Testis (tissue), 2 donors: ENCODE measurements at regions not wholly inside any gene's neighbourhood (a gene's known extent, or its start where the extent isn't known, plus 50 kb on each side); places are given as distances from the start of the nearest gene placed in this dataset.

Experiments used
- DNase-seq: peaks from one replicate; pipeline ENCODE4 v3.0.0-alpha.2; 2019
- H3K27ac ChIP-seq, 2 donors: fragments of 200-600 bp; sonication (generic); one replicate each; pipeline ENCODE4 v1.5.1; 2019
- H3K27me3 ChIP-seq: fragments of 200-600 bp; sonication (generic); one replicate; pipeline ENCODE4 v1.5.1; 2019
- H3K36me3 ChIP-seq: fragments of 200-600 bp; sonication (generic); one replicate; pipeline ENCODE4 v1.5.1; 2017; ENCODE audit warnings: low read depth; ENCODE audit errors: missing control alignments
- H3K4me1 ChIP-seq: fragments of 200-600 bp; sonication (generic); one replicate; pipeline ENCODE4 v1.5.1; 2019
- H3K4me3 ChIP-seq, 2 donors: fragments of 200-600 bp; sonication (generic); one replicate each; pipeline ENCODE4 v1.5.1; 2017 to 2019
- H3K9me3 ChIP-seq: fragments of 200-600 bp; sonication (generic); one replicate; pipeline ENCODE4 v1.5.1; 2017
- POLR2A ChIP-seq: fragments of 450-650 bp; IDR thresholded peaks from one replicate; pipeline ENCODE4 v1.6.1; 2017; ENCODE audit warnings: antibody characterized with exemption, mild to moderate bottlenecking, moderate library complexity
- WGBS, 2 donors: methylation state at CpG; one replicate each; pipeline ENCODE4 v1.1.5; 2018; 5-methylcytosine and 5-hydroxymethylcytosine counted together
- intact Hi-C: fragments of 100-400 bp; cut with DNase I; formaldehyde crosslinking; loops from one replicate; pipeline ENCODE4 v1.15.1; 2023; ENCODE audit warnings: low total_unique reads
- TF ChIP-seq, protein P1 (sequence below), 3 experiments: fragments of 450-650 bp in 2 of 3; fragments of 200-600 bp in 1 of 3; sonication (generic) in 1 of 3; IDR thresholded peaks; one replicate each; pipeline ENCODE4 v1.5.1; 2016 to 2019; ENCODE audit warnings: antibody characterized with exemption in 3 of 3, mild to moderate bottlenecking in 2 of 3, moderate library complexity in 1 of 3

DNA sequence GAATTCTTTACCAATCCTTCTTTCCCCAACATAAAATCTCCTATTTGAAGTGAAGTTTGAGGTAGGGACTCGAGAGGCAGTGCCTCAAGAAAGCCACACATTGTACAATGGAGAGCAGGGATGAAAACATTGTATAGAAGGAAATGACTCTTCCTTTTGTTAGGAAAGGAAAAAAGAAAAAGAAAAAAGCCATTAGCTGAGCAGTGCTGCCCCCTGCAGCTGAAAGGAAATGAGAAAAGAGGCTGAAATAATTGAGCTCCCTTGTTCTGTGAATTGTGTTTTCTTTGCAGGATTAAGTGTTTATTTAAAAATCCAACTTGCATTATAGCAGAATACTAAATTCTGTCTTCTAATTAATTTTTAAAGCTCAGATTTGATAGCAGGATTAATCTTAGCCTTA, 162.9 kb upstream of the SASH1 start:
- Histone ChIP-seq H3K4me1 (no peaks in the 10 kb centered on the region), H3K9me3 (no peaks in the 10 kb centered on the region), H3K27me3 (no peaks in the 10 kb centered on the region), H3K4me3 (peak overlapping the region in 1 of 2 donors; percentile 23), H3K27ac (no peak overlapping the region), H3K36me3 (no peaks in the 10 kb centered on the region)
- TF ChIP-seq, protein P1, sequence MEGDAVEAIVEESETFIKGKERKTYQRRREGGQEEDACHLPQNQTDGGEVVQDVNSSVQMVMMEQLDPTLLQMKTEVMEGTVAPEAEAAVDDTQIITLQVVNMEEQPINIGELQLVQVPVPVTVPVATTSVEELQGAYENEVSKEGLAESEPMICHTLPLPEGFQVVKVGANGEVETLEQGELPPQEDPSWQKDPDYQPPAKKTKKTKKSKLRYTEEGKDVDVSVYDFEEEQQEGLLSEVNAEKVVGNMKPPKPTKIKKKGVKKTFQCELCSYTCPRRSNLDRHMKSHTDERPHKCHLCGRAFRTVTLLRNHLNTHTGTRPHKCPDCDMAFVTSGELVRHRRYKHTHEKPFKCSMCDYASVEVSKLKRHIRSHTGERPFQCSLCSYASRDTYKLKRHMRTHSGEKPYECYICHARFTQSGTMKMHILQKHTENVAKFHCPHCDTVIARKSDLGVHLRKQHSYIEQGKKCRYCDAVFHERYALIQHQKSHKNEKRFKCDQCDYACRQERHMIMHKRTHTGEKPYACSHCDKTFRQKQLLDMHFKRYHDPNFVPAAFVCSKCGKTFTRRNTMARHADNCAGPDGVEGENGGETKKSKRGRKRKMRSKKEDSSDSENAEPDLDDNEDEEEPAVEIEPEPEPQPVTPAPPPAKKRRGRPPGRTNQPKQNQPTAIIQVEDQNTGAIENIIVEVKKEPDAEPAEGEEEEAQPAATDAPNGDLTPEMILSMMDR (IDR thresholded peaks at IDR 0.05): peak; percentile 34 to 51 (median 47)
- no peak for TF ChIP-seq POLR2A
- DNase-seq: peak; percentile 33
- intact Hi-C loops: no loop called here
- WGBS, 2 donors: 54 to 72% methylated on average over 1 of the region's 1 CpG

DNA sequence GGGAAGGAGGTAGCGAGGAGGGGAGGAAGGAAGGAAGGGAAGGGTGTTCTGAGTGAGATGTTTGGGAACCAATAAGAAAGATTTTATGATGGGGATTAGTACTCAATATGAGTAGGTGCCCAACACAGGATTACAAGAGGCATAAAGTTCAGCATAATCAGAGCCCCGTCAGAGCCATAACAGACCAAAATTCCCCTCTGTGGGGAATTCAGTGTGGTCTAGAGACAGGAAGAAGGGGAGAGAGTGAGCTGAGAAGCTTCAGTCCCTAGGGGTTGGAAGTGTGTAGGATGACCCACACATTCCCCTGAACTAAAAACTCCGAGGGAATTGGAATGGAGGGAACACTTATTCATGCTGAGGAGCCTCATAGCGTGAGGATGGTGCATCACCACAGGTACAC, 160.3 kb upstream of the SASH1 start:
- no peak for DNase-seq
- no peak overlapping the region for H3K4me3 ChIP-seq
- H3K27me3 ChIP-seq: no peaks in the 10 kb centered on the region
- WGBS, 2 donors: 82 to 92% methylated on average over 4 of the region's 4 CpGs
- no peaks in the 10 kb centered on the region for H3K4me1 ChIP-seq
- no peaks in the 10 kb centered on the region for H3K9me3 ChIP-seq
- H3K27ac ChIP-seq: no peak overlapping the region
- no peaks in the 10 kb centered on the region for H3K36me3 ChIP-seq
- intact Hi-C loops: no loop called here
- TF ChIP-seq POLR2A: no peak

DNA sequence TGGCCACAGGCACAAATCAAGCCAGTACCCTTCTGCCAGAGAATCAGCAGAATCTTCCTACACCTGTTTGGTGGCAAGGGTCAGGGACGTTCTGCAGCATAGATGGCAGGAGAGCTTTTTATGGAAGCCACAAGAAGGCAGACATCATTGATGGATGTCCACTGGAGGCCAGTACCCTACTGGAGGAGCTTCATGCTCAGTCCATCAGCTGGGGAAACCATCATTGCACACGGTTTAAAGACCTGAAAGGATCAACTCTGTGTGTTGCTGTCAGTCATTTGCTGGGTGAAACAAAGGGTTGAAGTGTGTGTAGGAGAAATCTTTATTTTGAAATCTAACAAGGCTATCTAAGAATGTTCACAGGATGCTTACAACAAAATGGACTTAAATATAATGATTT, 158.9 kb upstream of the SASH1 start:
- TF ChIP-seq, protein P1 (IDR thresholded peaks at IDR 0.05): no peak
- no peak for TF ChIP-seq POLR2A
- WGBS, 2 donors: 72 to 95% methylated on average over 2 of the region's 2 CpGs
- no peaks in the 10 kb centered on the region for H3K27me3 ChIP-seq
- no peaks in the 10 kb centered on the region for H3K9me3 ChIP-seq
- no peak for DNase-seq
- H3K36me3 ChIP-seq: no peaks in the 10 kb centered on the region
- H3K27ac ChIP-seq: no peak overlapping the region
- no peaks in the 10 kb centered on the region for H3K4me1 ChIP-seq
- H3K4me3 ChIP-seq: no peak overlapping the region
- intact Hi-C loops: no loop called here

DNA sequence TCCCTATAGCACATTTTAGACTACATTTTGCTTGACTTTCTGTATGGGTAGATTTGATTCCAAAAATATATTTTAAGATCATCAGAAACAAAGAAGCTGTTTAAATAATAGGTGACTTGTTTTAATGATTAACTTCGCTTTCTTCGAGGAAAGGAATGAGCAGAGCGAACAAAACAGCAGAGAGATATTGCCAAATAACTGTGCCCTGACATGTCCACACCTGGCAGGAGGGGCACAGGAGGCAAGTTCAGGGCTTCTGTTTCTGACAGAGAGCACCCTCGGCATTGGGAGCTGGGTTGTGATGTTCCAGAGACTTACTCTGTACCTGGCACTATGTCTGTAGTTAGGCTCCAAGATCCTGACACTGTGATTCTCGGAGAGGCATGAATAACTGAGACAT, 155.7 kb upstream of the SASH1 start:
- no peak overlapping the region for H3K4me3 ChIP-seq
- DNase-seq: no peak
- WGBS, 2 donors: 86 to 90% methylated on average over 5 of the region's 5 CpGs
- H3K4me1 ChIP-seq: peaks cover 7% of the 10 kb centered on the region
- no peak for TF ChIP-seq POLR2A
- TF ChIP-seq, protein P1 (IDR thresholded peaks at IDR 0.05): no peak
- intact Hi-C loops: no loop called here
- no peak overlapping the region for H3K27ac ChIP-seq
- no peaks in the 10 kb centered on the region for H3K9me3 ChIP-seq
- H3K36me3 ChIP-seq: no peaks in the 10 kb centered on the region
- no peaks in the 10 kb centered on the region for H3K27me3 ChIP-seq

DNA sequence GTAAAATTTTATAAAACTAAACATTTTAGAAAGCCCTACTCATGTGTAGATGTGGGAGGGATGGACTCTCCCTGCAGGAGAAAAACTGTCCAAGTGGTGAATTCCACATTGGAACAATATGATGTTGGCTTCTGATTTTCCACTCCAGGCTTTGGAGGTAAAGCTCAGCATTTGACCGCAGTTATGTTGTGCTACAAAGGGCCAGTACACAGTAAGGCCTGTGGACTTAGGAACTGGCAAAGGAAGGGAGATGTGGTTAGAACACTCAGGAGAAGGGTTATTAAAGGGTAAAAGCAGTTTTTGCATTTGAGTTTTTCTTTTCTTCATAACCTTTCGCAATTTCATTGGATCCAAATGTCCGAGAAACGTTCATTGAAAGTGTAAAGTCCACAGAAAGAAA, 150.3 kb upstream of the SASH1 start:
- Histone ChIP-seq H3K27me3 (no peaks in the 10 kb centered on the region), H3K9me3 (no peaks in the 10 kb centered on the region), H3K36me3 (no peaks in the 10 kb centered on the region), H3K4me3 (no peak overlapping the region), H3K27ac (peak overlapping the region in 1 of 2 donors; percentile 7), H3K4me1 (peaks cover 12% of the 10 kb centered on the region)
- TF ChIP-seq, protein P1 (IDR thresholded peaks at IDR 0.05): no peak
- no peak for TF ChIP-seq POLR2A
- WGBS, 2 donors: 58 to 75% methylated on average over 4 of the region's 4 CpGs
- DNase-seq: peak; percentile 19
- intact Hi-C loops: no loop called here
